H9 (cell line): ENCODE measurements at regions not wholly inside any gene's neighbourhood (a gene's known extent, or its start where the extent isn't known, plus 50 kb on each side); places are given as distances from the start of the nearest gene placed in this dataset.

Experiments
- DNase-seq: peaks from one replicate; pipeline ENCODE4 v3.0.0-alpha.2; 2017
- H2AFZ ChIP-seq: one replicate; pipeline ENCODE4 v1.6.1; 2013; ENCODE audit warnings: mild to moderate bottlenecking, low read length, control low read depth, moderate library complexity
- H2AK5ac ChIP-seq: 2 replicates; pipeline ENCODE4 v1.6.1; 2013; ENCODE audit warnings: low read length, control low read depth, mixed read lengths; ENCODE audit not compliant: insufficient read length
- H2BK120ac ChIP-seq: one replicate; pipeline ENCODE4 v1.6.1; 2013; ENCODE audit warnings: low read depth, mild to moderate bottlenecking, low read length, control low read depth, inconsistent platforms; ENCODE audit not compliant: poor library complexity, severe bottlenecking
- H2BK12ac ChIP-seq: 2 replicates; pipeline ENCODE4 v1.6.1; 2013; ENCODE audit warnings: low read length, control low read depth, mixed read lengths, low read depth; ENCODE audit not compliant: insufficient read length
- H2BK15ac ChIP-seq: 2 replicates; pipeline ENCODE4 v1.6.1; 2013; ENCODE audit warnings: low read depth, low read length, control low read depth
- H2BK20ac ChIP-seq: one replicate; pipeline ENCODE4 v1.6.1; 2013; ENCODE audit warnings: low read depth, mild to moderate bottlenecking, low read length, control low read depth, inconsistent platforms; ENCODE audit not compliant: poor library complexity, severe bottlenecking
- H2BK5ac ChIP-seq: 2 replicates; pipeline ENCODE4 v1.6.1; 2013; ENCODE audit warnings: low read length, control low read depth, mixed read lengths; ENCODE audit not compliant: insufficient read length
- H3K14ac ChIP-seq: 2 replicates; pipeline ENCODE4 v1.6.1; 2013; ENCODE audit warnings: low read length, control low read depth; ENCODE audit not compliant: insufficient read depth
- H3K18ac ChIP-seq: 2 replicates; pipeline ENCODE4 v1.6.1; 2013; ENCODE audit warnings: low read depth, mild to moderate bottlenecking, mixed read lengths, low read length, control low read depth; ENCODE audit not compliant: insufficient read length
- H3K23ac ChIP-seq: 2 replicates; pipeline ENCODE4 v1.6.1; 2013; ENCODE audit warnings: low read length, control low read depth, mixed read lengths, low read depth; ENCODE audit not compliant: insufficient read length
- H3K23me2 ChIP-seq: 2 replicates; pipeline ENCODE4 v1.6.1; 2013; ENCODE audit warnings: low read depth, mild to moderate bottlenecking, mixed read lengths, low read length, control low read depth; ENCODE audit not compliant: insufficient read length, poor library complexity, severe bottlenecking
- H3K27ac ChIP-seq: 2 replicates; pipeline ENCODE4 v1.5.1; 2013; ENCODE audit warnings: low read length, control low read depth, mixed read lengths, low read depth; ENCODE audit not compliant: insufficient read length
- H3K27me3 ChIP-seq: 2 replicates; pipeline ENCODE4 v1.6.1; 2013; ENCODE audit warnings: low read length, control low read depth, inconsistent platforms; ENCODE audit not compliant: insufficient read depth
- H3K4ac ChIP-seq: 2 replicates; pipeline ENCODE4 v1.6.1; 2013; ENCODE audit warnings: low read depth, mild to moderate bottlenecking, control low read depth, inconsistent platforms, low read length, moderate library complexity
- H3K4me1 ChIP-seq: 2 replicates; pipeline ENCODE4 v1.6.1; 2013; ENCODE audit warnings: low read length, control low read depth, inconsistent platforms; ENCODE audit not compliant: insufficient read depth
- H3K4me2 ChIP-seq: 2 replicates; pipeline ENCODE4 v1.6.1; 2013; ENCODE audit warnings: low read length, control low read depth, mixed read lengths; ENCODE audit not compliant: insufficient read length, insufficient read depth
- H3K56ac ChIP-seq: 2 replicates; pipeline ENCODE4 v1.6.1; 2013; ENCODE audit warnings: low read depth, mild to moderate bottlenecking, mixed read lengths, low read length, control low read depth; ENCODE audit not compliant: insufficient read length
- H3K79me1 ChIP-seq: 2 replicates; pipeline ENCODE4 v1.6.1; 2013; ENCODE audit warnings: low read depth, mild to moderate bottlenecking, moderate library complexity, low read length, control low read depth, inconsistent platforms; ENCODE audit not compliant: insufficient read depth, poor library complexity, severe bottlenecking
- H3K79me2 ChIP-seq: 2 replicates; pipeline ENCODE4 v1.6.1; 2013; ENCODE audit warnings: low read length, control low read depth, inconsistent platforms; ENCODE audit not compliant: insufficient read depth
- H3K9ac ChIP-seq: 2 replicates; pipeline ENCODE4 v1.6.1; 2013; ENCODE audit warnings: low read length, control low read depth, mixed read lengths; ENCODE audit not compliant: insufficient read length; ENCODE audit errors: extremely low read depth
- H3K9me3 ChIP-seq: one replicate; pipeline ENCODE4 v1.6.1; 2013; ENCODE audit warnings: low read depth, low read length, inconsistent platforms; ENCODE audit not compliant: control insufficient read depth
- H3T11ph ChIP-seq: one replicate; pipeline ENCODE4 v1.6.1; 2013; ENCODE audit warnings: mild to moderate bottlenecking, low read length, control low read depth, inconsistent platforms
- H4K20me1 ChIP-seq: one replicate; pipeline ENCODE4 v1.6.1; 2013; ENCODE audit not compliant: control insufficient read depth, insufficient read length, insufficient read depth
- H4K5ac ChIP-seq: 2 replicates; pipeline ENCODE4 v1.6.1; 2013; ENCODE audit warnings: low read depth, mild to moderate bottlenecking, mixed read lengths, low read length, control low read depth; ENCODE audit not compliant: insufficient read length
- H4K8ac ChIP-seq: replicated peaks from 2 replicates; pipeline ENCODE4 v1.6.1; 2013; ENCODE audit warnings: low read length, control low read depth, mixed read lengths, low read depth; ENCODE audit not compliant: insufficient read length
- H4K91ac ChIP-seq: 2 replicates; pipeline ENCODE4 v1.6.1; 2013; ENCODE audit warnings: low read depth, mild to moderate bottlenecking, moderate library complexity, mixed read lengths, low read length, control low read depth; ENCODE audit not compliant: insufficient read length
- H3K27ac Mint-ChIP-seq, 3 experiments: 2 replicates in 2 of 3; 3 replicates in 1 of 3; pipeline ENCODE4 v1.8.0; 2020 to 2021; ENCODE audit warnings: mixed read lengths in 3 of 3, mild to moderate bottlenecking in 1 of 3, moderate library complexity in 1 of 3
- H3K27me3 Mint-ChIP-seq: 2 replicates; pipeline ENCODE4 v1.8.0; 2021; ENCODE audit warnings: low read depth, mild to moderate bottlenecking, moderate library complexity, mixed read lengths
- H3K36me3 Mint-ChIP-seq, 3 experiments: 2 replicates in 2 of 3; 3 replicates in 1 of 3; pipeline ENCODE4 v1.8.0; 2020 to 2021; ENCODE audit warnings: low read depth in 3 of 3, mixed read lengths in 3 of 3; ENCODE audit not compliant: insufficient read depth in 1 of 3
- H3K4me1 Mint-ChIP-seq, 2 experiments: 2 replicates each; pipeline ENCODE4 v1.8.0; 2020; ENCODE audit warnings: mixed read lengths in 2 of 2
- H3K4me3 Mint-ChIP-seq, 2 experiments: 2 replicates in 1 of 2; 3 replicates in 1 of 2; pipeline ENCODE4 v1.8.0; 2020 to 2021; ENCODE audit warnings: mild to moderate bottlenecking in 2 of 2, mixed read lengths in 2 of 2, moderate library complexity in 1 of 2
- H3K9me3 Mint-ChIP-seq, 2 experiments: 2 replicates in 1 of 2; 3 replicates in 1 of 2; pipeline ENCODE4 v1.8.0; 2020; ENCODE audit warnings: mild to moderate bottlenecking in 2 of 2, mixed read lengths in 2 of 2, moderate library complexity in 1 of 2
- WGBS: extraction: QIAGEN DNeasy Blood & Tissue Kit; methylation state at CpG from one replicate; pipeline ENCODE4 v1.1.7; 2013; ENCODE audit warnings: missing lambda C conversion rate, low lambda C conversion rate, mixed read lengths; ENCODE audit not compliant: insufficient read length; ENCODE audit errors: extremely low coverage; 5-methylcytosine and 5-hydroxymethylcytosine counted together
- TF ChIP-seq, protein P1 (sequence below): fragments of 200-600 bp; sonication (generic); conservative IDR thresholded peaks from 3 replicates; pipeline ENCODE4 v1.8.0; 2021; ENCODE audit warnings: antibody characterized with exemption, mild to moderate bottlenecking

DNA sequence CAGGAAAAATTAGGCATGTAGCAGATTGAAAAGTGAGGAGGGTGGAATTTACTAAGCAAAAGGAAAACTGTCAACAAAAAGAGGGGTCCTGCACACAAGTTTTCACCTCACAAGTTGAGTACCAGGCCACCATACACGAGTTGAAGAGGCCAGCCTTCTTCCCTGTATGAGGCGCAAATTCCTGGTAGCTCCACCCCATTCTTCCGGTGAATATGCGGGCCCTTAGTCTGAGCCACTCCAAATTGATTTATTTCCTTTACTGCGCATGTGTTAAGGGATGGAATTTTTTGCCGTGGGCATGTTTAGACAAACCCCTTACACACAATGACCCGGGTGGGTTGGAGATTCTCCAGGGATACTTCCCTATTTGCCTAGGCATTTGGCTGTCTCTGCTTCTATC, 942.1 kb upstream of the GRIA3 start:
- Histone ChIP-seq H3K56ac (no peak overlapping the region), H4K5ac (no peak overlapping the region), H2BK20ac (no peak overlapping the region), H3K18ac (no peak overlapping the region), H2BK120ac (no peak overlapping the region), H3K9me3 (no peaks in the 10 kb centered on the region), H3K79me1 (no peaks in the 10 kb centered on the region), H4K91ac (no peak overlapping the region), H2BK12ac (no peak overlapping the region), H4K8ac (no peak overlapping the region), H3K27me3 (no peaks in the 10 kb centered on the region), H3K23me2 (no peaks in the 10 kb centered on the region), H3K4me2 (no peak overlapping the region), H2AFZ (no peak overlapping the region), H2BK15ac (no peak overlapping the region), H3K9ac (no peak overlapping the region), H3K27ac (no peak overlapping the region), H4K20me1 (no peaks in the 10 kb centered on the region), H3K23ac (no peak overlapping the region), H2AK5ac (no peak overlapping the region), H3K79me2 (no peaks in the 10 kb centered on the region), H3K4me1 (no peaks in the 10 kb centered on the region), H3T11ph (no peak overlapping the region), H2BK5ac (no peak overlapping the region), H3K4ac (no peak overlapping the region), H3K14ac (no peak overlapping the region)
- no peak overlapping the region for H3K4me3 Mint-ChIP-seq
- TF ChIP-seq, protein P1, sequence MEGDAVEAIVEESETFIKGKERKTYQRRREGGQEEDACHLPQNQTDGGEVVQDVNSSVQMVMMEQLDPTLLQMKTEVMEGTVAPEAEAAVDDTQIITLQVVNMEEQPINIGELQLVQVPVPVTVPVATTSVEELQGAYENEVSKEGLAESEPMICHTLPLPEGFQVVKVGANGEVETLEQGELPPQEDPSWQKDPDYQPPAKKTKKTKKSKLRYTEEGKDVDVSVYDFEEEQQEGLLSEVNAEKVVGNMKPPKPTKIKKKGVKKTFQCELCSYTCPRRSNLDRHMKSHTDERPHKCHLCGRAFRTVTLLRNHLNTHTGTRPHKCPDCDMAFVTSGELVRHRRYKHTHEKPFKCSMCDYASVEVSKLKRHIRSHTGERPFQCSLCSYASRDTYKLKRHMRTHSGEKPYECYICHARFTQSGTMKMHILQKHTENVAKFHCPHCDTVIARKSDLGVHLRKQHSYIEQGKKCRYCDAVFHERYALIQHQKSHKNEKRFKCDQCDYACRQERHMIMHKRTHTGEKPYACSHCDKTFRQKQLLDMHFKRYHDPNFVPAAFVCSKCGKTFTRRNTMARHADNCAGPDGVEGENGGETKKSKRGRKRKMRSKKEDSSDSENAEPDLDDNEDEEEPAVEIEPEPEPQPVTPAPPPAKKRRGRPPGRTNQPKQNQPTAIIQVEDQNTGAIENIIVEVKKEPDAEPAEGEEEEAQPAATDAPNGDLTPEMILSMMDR = no peak
- peak; percentile 48 for DNase-seq
- H3K27me3 Mint-ChIP-seq = no peaks in the 10 kb centered on the region
- H3K9me3 Mint-ChIP-seq = peaks cover 0 to 4% of the 10 kb centered on the region in 2 experiments; a peak in 1 of 5 replicates
- peaks cover 61 to 62% of the 10 kb centered on the region in 2 experiments for H3K4me1 Mint-ChIP-seq
- peak overlapping the region in 2 of 3 experiments; percentile 26 to 55; a peak in 2 of 7 replicates for H3K27ac Mint-ChIP-seq
- WGBS = no CpG with 5 or more reads among the region's 7 CpGs
- peaks cover 45 to 69% (median 60%) of the 10 kb centered on the region in 3 experiments for H3K36me3 Mint-ChIP-seq
